ENCODE measurements at regions not wholly inside any gene's neighbourhood (a gene's known extent, or its start where the extent isn't known, plus 50 kb on each side); places are given as distances from the start of the nearest gene placed in this dataset.

GRCh38 chr17:13074026-13074425 lies 56.2 kb upstream of the ELAC2 start:
- TF ChIP-seq SP2 (tag by site-specific recombination; IDR thresholded peaks at IDR 0.05) (no peak), ZEB2 (tag by site-specific recombination; IDR thresholded peaks at IDR 0.05) (no peak), ZNF169 (tag by site-specific recombination; IDR thresholded peaks at IDR 0.05) (no peak), PBX3 (CRISPR knock-in tag; IDR thresholded peaks at IDR 0.05) (no peak), ZNF510 (tag by site-specific recombination; IDR thresholded peaks at IDR 0.05; ENCODE audit: insufficient replicate concordance) (no peak), ZNF24 (tag by site-specific recombination; IDR thresholded peaks at IDR 0.05) (no peak), TCF7L2 (IDR thresholded peaks at IDR 0.05; ENCODE audit: borderline replicate concordance, low read depth, low read length) (no peak), ZBTB17 (tag by site-specific recombination; IDR thresholded peaks at IDR 0.05) (no peak), ZNF830 (tag by site-specific recombination; IDR thresholded peaks at IDR 0.05; ENCODE audit: low read depth) (no peak), ZNF274 (IDR thresholded peaks at IDR 0.05; ENCODE audit: low read length) (no peak), ZNF274 (tag by site-specific recombination; IDR thresholded peaks at IDR 0.05; ENCODE audit: borderline replicate concordance) (no peak)
- TF ChIP-seq, protein P1, sequence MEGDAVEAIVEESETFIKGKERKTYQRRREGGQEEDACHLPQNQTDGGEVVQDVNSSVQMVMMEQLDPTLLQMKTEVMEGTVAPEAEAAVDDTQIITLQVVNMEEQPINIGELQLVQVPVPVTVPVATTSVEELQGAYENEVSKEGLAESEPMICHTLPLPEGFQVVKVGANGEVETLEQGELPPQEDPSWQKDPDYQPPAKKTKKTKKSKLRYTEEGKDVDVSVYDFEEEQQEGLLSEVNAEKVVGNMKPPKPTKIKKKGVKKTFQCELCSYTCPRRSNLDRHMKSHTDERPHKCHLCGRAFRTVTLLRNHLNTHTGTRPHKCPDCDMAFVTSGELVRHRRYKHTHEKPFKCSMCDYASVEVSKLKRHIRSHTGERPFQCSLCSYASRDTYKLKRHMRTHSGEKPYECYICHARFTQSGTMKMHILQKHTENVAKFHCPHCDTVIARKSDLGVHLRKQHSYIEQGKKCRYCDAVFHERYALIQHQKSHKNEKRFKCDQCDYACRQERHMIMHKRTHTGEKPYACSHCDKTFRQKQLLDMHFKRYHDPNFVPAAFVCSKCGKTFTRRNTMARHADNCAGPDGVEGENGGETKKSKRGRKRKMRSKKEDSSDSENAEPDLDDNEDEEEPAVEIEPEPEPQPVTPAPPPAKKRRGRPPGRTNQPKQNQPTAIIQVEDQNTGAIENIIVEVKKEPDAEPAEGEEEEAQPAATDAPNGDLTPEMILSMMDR (tag by site-specific recombination; IDR thresholded peaks at IDR 0.05) = no peak
